ENCODE measurements at regions not wholly inside any gene's neighbourhood (a gene's known extent, or its start where the extent isn't known, plus 50 kb on each side); places are given as distances from the start of the nearest gene placed in this dataset.
A peak's percentile ranks its signal among the peaks of the same experiment; 100 is the strongest.

DNA sequence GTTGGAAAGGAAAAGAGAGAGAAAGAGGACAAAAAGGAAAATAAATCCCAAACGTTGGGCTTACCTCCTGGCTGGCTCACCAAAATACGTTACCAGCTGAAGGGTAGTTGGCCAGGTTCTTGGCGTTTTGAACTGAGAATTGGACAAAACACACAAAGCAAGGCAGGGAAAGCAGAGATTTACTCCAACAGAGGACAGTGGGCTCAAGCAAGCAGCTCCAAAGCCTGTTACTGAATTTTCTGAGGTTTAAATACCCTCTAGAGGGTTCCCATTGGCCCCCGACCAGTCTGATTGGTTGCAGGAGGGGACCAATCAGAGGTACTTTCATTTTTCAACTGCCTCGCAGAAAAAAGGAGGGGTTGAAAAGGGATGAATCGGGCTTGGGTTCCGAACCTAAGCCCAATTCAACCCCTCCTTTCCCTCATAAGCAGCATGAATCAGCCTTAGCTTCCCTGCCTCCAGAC, 55.6 kb upstream of the ALOX12 start:
- peak; percentile 88 for DNase-seq (ENCODE audit: low spot score)

DNA sequence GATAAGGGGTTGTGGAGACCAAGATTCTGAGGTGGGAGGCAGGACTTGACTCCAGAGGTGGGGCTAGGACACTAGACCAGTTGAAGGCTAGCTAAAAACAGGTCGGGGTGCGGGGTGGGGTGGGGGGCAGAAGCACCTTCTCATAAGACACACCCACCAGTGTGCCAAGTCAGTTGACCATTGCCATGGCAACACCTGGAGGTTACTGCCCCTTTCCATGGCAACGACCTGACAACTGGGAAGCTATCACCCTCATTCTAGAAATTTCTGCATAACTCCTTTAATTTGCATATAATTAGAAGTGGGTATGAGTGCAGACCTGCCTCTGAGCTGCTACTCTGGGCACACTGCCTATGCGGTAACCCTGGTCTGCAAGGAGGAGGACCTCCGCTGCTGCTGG, 53.9 kb upstream of the ALOX12 start:
- no peak for DNase-seq (ENCODE audit: low spot score)

DNA sequence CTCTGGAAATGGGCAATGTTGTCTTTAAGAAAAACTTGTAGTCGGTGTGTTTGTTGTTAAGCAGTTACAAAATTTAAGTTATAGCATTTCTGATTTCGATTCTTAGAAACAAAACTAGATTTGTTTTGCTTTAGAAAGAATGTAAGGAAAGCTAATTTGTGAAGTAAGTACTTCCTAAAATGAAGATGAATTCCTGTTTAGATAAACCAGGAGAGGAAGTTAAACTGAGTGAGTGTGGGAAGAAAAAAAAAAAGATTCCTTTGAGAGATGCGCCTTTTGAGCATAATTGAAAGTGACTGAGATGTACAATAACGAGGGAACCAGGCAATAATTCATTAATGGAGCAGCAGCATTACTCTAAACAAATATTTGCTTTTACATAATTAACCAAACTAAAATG, 52.4 kb upstream of the ALOX12 start:
- DNase-seq (ENCODE audit: low spot score) = no peak

Measured in A172 (cell line).